Endothelial cell of umbilical vein (primary cell): ENCODE measurements at regions not wholly inside any gene's neighbourhood (a gene's known extent, or its start where the extent isn't known, plus 50 kb on each side); places are given as distances from the start of the nearest gene placed in this dataset.

Source experiments
- BruUV-seq: library from RNA; stranded (reverse); fragments of 400-500 nt; replicated peaks from 2 replicates; lab custom pipeline; 2021; lab: Mats Ljungman, UMichigan
- CTCF ChIA-PET: fragments of 300-600, 350-600 bp; sonication (Branson Sonifier 250); formaldehyde crosslinking; loops from one replicate; lab custom pipeline; 2021; ENCODE audit warnings: antibody characterized with exemption, inconsistent platforms; lab: Charles Lee
- POLR2A ChIA-PET: fragments of 300-600, 350-600 bp; sonication (Branson Sonifier 250); formaldehyde crosslinking; loops from one replicate; lab custom pipeline; 2021; ENCODE audit warnings: antibody characterized with exemption, inconsistent platforms; lab: Charles Lee
- DNase-seq: peaks from one replicate; pipeline ENCODE4 v3.0.0-alpha.2; 2011; ENCODE audit warnings: low read depth, low spot score
- FAIRE-seq: peaks from 2 replicates; lab custom pipeline; 2011; peaks lifted over from hg19 to GRCh38; lab: Jason Lieb, UNC
- H2AFZ ChIP-seq: 2 replicates; pipeline ENCODE4 v1.6.0; 2012; ENCODE audit warnings: low read depth, low read length, control low read depth, inconsistent platforms
- H3K27ac ChIP-seq: 2 replicates; pipeline ENCODE4 v1.5.1; 2011; ENCODE audit warnings: low read depth, mild to moderate bottlenecking, control low read depth, low read length, moderate library complexity; ENCODE audit not compliant: insufficient read depth
- H3K27me3 ChIP-seq, 2 experiments: 2 replicates each; pipeline versions ENCODE4 v1.6.0 to v1.6.1; 2011; ENCODE audit warnings: low read length in 2 of 2, mixed read lengths in 1 of 2; ENCODE audit not compliant: control insufficient read depth in 2 of 2, insufficient read depth in 2 of 2
- H3K36me3 ChIP-seq, 2 experiments: 2 replicates in 1 of 2; 3 replicates in 1 of 2; pipeline ENCODE4 v1.5.1; 2011; ENCODE audit warnings: low read length in 2 of 2, mild to moderate bottlenecking in 1 of 2, moderate library complexity in 1 of 2; ENCODE audit not compliant: control insufficient read depth in 2 of 2, insufficient read depth in 2 of 2; ENCODE audit errors: extremely low read depth in 1 of 2
- H3K4me1 ChIP-seq: 3 replicates; pipeline ENCODE4 v1.5.1; 2011; ENCODE audit warnings: mild to moderate bottlenecking, low read length; ENCODE audit not compliant: control insufficient read depth, insufficient read depth; ENCODE audit errors: extremely low read depth
- H3K4me2 ChIP-seq: 2 replicates; pipeline ENCODE4 v1.6.1; 2011; ENCODE audit warnings: low read length, control low read depth, mixed read lengths; ENCODE audit not compliant: insufficient read depth
- H3K4me3 ChIP-seq, 3 experiments: fragments of 200-600 bp in 1 of 3; sonication (generic), shearing (Covaris generic) in 1 of 3; replicated peaks in 1 of 3; 2 replicates each; pipeline ENCODE4 v1.5.1; 2011 to 2016; ENCODE audit warnings: control low read depth in 3 of 3, low read length in 3 of 3, mild to moderate bottlenecking in 2 of 3, inconsistent platforms in 1 of 3, low read depth in 1 of 3, moderate library complexity in 1 of 3; ENCODE audit not compliant: insufficient read depth in 1 of 3
- H3K79me2 ChIP-seq: 2 replicates; pipeline ENCODE4 v1.6.0; 2012; ENCODE audit warnings: low read length, inconsistent platforms; ENCODE audit not compliant: control insufficient read depth, insufficient read depth
- H3K9ac ChIP-seq: replicated peaks from 2 replicates; pipeline ENCODE3; 2011; ENCODE audit warnings: low read length, control low read depth; ENCODE audit not compliant: insufficient read depth; ENCODE audit errors: extremely low read depth
- H3K9me1 ChIP-seq: replicated peaks from 3 replicates; pipeline ENCODE4 v1.6.0; 2011; ENCODE audit warnings: mild to moderate bottlenecking, low read length; ENCODE audit not compliant: control insufficient read depth, insufficient read depth; ENCODE audit errors: extremely low read depth
- H3K9me3 ChIP-seq: replicated peaks from 2 replicates; pipeline ENCODE4 v1.5.1; 2012; ENCODE audit warnings: low read length, inconsistent platforms; ENCODE audit not compliant: control insufficient read depth, insufficient read depth
- H4K20me1 ChIP-seq: replicated peaks from 2 replicates; pipeline ENCODE3; 2011; ENCODE audit warnings: mild to moderate bottlenecking, low read length; ENCODE audit not compliant: control insufficient read depth, insufficient read depth; ENCODE audit errors: extremely low read depth
- CTCF ChIP-seq, 2 donors: IDR thresholded peaks; 1 replicate in 1 of 2; 2 replicates in 1 of 2; pipeline ENCODE4 v1.5.1; 2011; ENCODE audit warnings: low read length in 2 of 2, mild to moderate bottlenecking in 2 of 2, moderate library complexity in 2 of 2, control low read depth in 1 of 2, inconsistent platforms in 1 of 2, low read depth in 1 of 2; ENCODE audit not compliant: insufficient read depth in 1 of 2; ENCODE audit errors: extremely low read depth in 1 of 2
- EZH2 ChIP-seq: IDR thresholded peaks from 2 replicates; pipeline ENCODE4 v1.6.1; 2012; ENCODE audit warnings: borderline replicate concordance, low read depth, mild to moderate bottlenecking, moderate library complexity, low read length, inconsistent platforms; ENCODE audit not compliant: severe bottlenecking
- FOS ChIP-seq: IDR thresholded peaks from 2 replicates; pipeline ENCODE4 v1.6.1; 2011; ENCODE audit warnings: mild to moderate bottlenecking, low read length, moderate library complexity, borderline replicate concordance; ENCODE audit not compliant: insufficient read depth
- GATA2 ChIP-seq: IDR thresholded peaks from 2 replicates; pipeline ENCODE4 v1.7.0; 2011; ENCODE audit warnings: low read depth, mild to moderate bottlenecking, moderate library complexity, mixed read lengths, low read length; ENCODE audit not compliant: insufficient read length, insufficient read depth
- JUN ChIP-seq: IDR thresholded peaks from 2 replicates; pipeline ENCODE4 v1.6.1; 2011; ENCODE audit warnings: borderline replicate concordance, low read depth; ENCODE audit not compliant: insufficient read length, insufficient read depth
- MAX ChIP-seq: IDR thresholded peaks from 2 replicates; pipeline ENCODE4 v1.6.1; 2011; ENCODE audit not compliant: insufficient read depth, insufficient read length
- MYC ChIP-seq: IDR thresholded peaks from one replicate; pipeline ENCODE4 v1.6.1; 2011; ENCODE audit warnings: mild to moderate bottlenecking, low read depth, low read length
- POLR2A ChIP-seq: IDR thresholded peaks from 2 replicates; pipeline ENCODE4 v1.6.1; 2012; ENCODE audit warnings: low read depth, mild to moderate bottlenecking, control low read depth, low read length
- POLR2AphosphoS5 ChIP-seq: IDR thresholded peaks from 2 replicates; pipeline ENCODE4 v1.6.1; 2012; ENCODE audit warnings: low read depth, mild to moderate bottlenecking, control low read depth, low read length, moderate library complexity; ENCODE audit not compliant: insufficient read depth
- dilution Hi-C: fragments of 300-500 bp; cut with MboI; formaldehyde crosslinking; loops from one replicate; pipeline ENCODE4 v1.15.0; 2019; ENCODE audit warnings: low sequenced_read_pairs; ENCODE audit not compliant: extremely low pct_ligation_motif_present
- intact Hi-C: fragments of 100-400 bp; cut with micrococcal nuclease; formaldehyde crosslinking; loops from one replicate; pipeline ENCODE4 v1.10.0; 2022

GRCh38 chr3:79866162-79866561, 98.4 kb upstream of the ROBO1 start:
- dilution Hi-C loops, result no loop called here
- no peak for FAIRE-seq

More at GRCh38 chr3:79866162-79866561, 98.4 kb upstream of the ROBO1 start:
- Histone ChIP-seq H3K27ac (no peak overlapping the region), H3K9ac (no peak overlapping the region), H3K9me1 (no peaks in the 10 kb centered on the region), H4K20me1 (no peaks in the 10 kb centered on the region), H3K9me3 (no peaks in the 10 kb centered on the region), H3K4me1 (peaks cover 2% of the 10 kb centered on the region), H3K4me2 (no peak overlapping the region), H2AFZ (no peak overlapping the region), H3K79me2 (no peaks in the 10 kb centered on the region), H3K27me3 (no peaks in the 10 kb centered on the region), H3K36me3 (no peaks in the 10 kb centered on the region), H3K4me3 (no peak overlapping the region)
- intact Hi-C loops, result no loop called here
- BruUV-seq, result no TSS peak
- POLR2A ChIA-PET, result no interaction called here
- no peak for TF ChIP-seq POLR2AphosphoS5
- TF ChIP-seq CTCF (IDR thresholded peaks at IDR 0.05; ENCODE audit: extremely low read depth in 1 of 2, insufficient read depth in 1 of 2, low read depth in 1 of 2, low read length in 2 of 2), result no peak
- TF ChIP-seq MYC, result no peak
- no peak for TF ChIP-seq JUN
- no peak for TF ChIP-seq GATA2
- TF ChIP-seq EZH2, result no peak
- no peak for TF ChIP-seq POLR2A
- no peak for TF ChIP-seq MAX
- TF ChIP-seq FOS, result no peak
- CTCF ChIA-PET, result no interaction called here
- DNase-seq, result no peak
